WTC11 (cell line): ENCODE measurements at regions not wholly inside any gene's neighbourhood (a gene's known extent, or its start where the extent isn't known, plus 50 kb on each side); places are given as distances from the start of the nearest gene placed in this dataset.

ENCODE experiments used
- ETV6 ChIP-seq: sonication (generic); formaldehyde crosslinking; IDR thresholded peaks from 2 replicates; pipeline ENCODE4 v1.8.1; 2022; ENCODE audit warnings: mild to moderate bottlenecking, missing genetic modification reagents
- IRF2 ChIP-seq: sonication (generic); formaldehyde crosslinking; IDR thresholded peaks from 2 replicates; pipeline ENCODE4 v1.8.0; 2022; ENCODE audit warnings: low read depth, missing genetic modification reagents, borderline replicate concordance
- JUN ChIP-seq: sonication (generic); formaldehyde crosslinking; IDR thresholded peaks from 2 replicates; pipeline ENCODE4 v1.8.0; 2023; ENCODE audit warnings: mild to moderate bottlenecking, missing genetic modification reagents
- ZNF121 ChIP-seq: sonication (generic); formaldehyde crosslinking; IDR thresholded peaks from 2 replicates; pipeline ENCODE4 v1.8.0; 2023; ENCODE audit warnings: missing genetic modification reagents
- ZNF232 ChIP-seq: sonication (generic); formaldehyde crosslinking; IDR thresholded peaks from 2 replicates; pipeline ENCODE4 v1.8.0; 2022; ENCODE audit warnings: mild to moderate bottlenecking, missing genetic modification reagents
- TF ChIP-seq, protein P1 (sequence below): fragments of 200-600 bp; IDR thresholded peaks from 2 replicates; pipeline ENCODE4 v1.8.0; 2022; ENCODE audit warnings: antibody characterized with exemption
- TF ChIP-seq, protein P2 (sequence below): sonication (generic); formaldehyde crosslinking; IDR thresholded peaks from 2 replicates; pipeline ENCODE4 v1.8.1; 2022; ENCODE audit warnings: low read depth, mild to moderate bottlenecking, moderate library complexity, missing genetic modification reagents, borderline replicate concordance
- TF ChIP-seq, protein P3 (sequence below): sonication (generic); formaldehyde crosslinking; IDR thresholded peaks from 2 replicates; pipeline ENCODE4 v1.8.0; 2022; ENCODE audit warnings: mild to moderate bottlenecking, missing genetic modification reagents
- TF ChIP-seq, protein P4 (sequence below): sonication (generic); formaldehyde crosslinking; IDR thresholded peaks from 2 replicates; pipeline ENCODE4 v1.8.1; 2022; ENCODE audit warnings: mild to moderate bottlenecking, moderate library complexity, missing genetic modification reagents
- TF ChIP-seq, protein P5 (sequence below): sonication (generic); formaldehyde crosslinking; IDR thresholded peaks from 2 replicates; pipeline ENCODE4 v1.8.0; 2022; ENCODE audit warnings: mild to moderate bottlenecking, missing genetic modification reagents
- TF ChIP-seq, protein P6 (sequence below): sonication (generic); formaldehyde crosslinking; IDR thresholded peaks from 2 replicates; pipeline ENCODE4 v1.8.0; 2022; ENCODE audit warnings: missing genetic modification reagents

DNA sequence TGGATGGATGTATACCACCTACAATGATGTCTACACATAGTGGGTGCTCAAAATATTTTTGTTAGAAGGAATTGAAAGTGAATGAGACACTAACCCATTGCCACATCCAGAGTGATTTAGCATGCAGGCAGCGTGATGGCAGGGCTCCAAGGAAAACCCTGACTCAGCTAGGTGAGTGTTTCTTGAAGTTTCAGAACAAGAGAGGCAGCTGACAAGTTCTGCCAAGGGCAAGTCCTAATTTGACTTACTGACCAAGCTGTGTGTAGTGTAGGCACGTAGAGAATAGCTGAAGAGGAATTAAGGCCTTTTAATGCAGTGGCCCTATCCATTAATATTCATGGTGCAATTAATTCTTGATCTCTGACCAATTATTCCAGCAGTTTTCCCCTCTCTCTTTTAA lies 107.8 kb upstream of the ATP10B start:
- TF ChIP-seq ZNF121 (no peak), IRF2 (CRISPR knock-in tag) (no peak), ETV6 (CRISPR knock-in tag) (no peak), ZNF232 (CRISPR knock-in tag) (no peak), JUN (CRISPR knock-in tag) (no peak)
- TF ChIP-seq, protein P1, sequence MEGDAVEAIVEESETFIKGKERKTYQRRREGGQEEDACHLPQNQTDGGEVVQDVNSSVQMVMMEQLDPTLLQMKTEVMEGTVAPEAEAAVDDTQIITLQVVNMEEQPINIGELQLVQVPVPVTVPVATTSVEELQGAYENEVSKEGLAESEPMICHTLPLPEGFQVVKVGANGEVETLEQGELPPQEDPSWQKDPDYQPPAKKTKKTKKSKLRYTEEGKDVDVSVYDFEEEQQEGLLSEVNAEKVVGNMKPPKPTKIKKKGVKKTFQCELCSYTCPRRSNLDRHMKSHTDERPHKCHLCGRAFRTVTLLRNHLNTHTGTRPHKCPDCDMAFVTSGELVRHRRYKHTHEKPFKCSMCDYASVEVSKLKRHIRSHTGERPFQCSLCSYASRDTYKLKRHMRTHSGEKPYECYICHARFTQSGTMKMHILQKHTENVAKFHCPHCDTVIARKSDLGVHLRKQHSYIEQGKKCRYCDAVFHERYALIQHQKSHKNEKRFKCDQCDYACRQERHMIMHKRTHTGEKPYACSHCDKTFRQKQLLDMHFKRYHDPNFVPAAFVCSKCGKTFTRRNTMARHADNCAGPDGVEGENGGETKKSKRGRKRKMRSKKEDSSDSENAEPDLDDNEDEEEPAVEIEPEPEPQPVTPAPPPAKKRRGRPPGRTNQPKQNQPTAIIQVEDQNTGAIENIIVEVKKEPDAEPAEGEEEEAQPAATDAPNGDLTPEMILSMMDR, result no peak
- TF ChIP-seq, protein P2, sequence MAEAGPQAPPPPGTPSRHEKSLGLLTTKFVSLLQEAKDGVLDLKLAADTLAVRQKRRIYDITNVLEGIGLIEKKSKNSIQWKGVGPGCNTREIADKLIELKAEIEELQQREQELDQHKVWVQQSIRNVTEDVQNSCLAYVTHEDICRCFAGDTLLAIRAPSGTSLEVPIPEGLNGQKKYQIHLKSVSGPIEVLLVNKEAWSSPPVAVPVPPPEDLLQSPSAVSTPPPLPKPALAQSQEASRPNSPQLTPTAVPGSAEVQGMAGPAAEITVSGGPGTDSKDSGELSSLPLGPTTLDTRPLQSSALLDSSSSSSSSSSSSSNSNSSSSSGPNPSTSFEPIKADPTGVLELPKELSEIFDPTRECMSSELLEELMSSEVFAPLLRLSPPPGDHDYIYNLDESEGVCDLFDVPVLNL (CRISPR knock-in tag), result no peak
- TF ChIP-seq, protein P3, sequence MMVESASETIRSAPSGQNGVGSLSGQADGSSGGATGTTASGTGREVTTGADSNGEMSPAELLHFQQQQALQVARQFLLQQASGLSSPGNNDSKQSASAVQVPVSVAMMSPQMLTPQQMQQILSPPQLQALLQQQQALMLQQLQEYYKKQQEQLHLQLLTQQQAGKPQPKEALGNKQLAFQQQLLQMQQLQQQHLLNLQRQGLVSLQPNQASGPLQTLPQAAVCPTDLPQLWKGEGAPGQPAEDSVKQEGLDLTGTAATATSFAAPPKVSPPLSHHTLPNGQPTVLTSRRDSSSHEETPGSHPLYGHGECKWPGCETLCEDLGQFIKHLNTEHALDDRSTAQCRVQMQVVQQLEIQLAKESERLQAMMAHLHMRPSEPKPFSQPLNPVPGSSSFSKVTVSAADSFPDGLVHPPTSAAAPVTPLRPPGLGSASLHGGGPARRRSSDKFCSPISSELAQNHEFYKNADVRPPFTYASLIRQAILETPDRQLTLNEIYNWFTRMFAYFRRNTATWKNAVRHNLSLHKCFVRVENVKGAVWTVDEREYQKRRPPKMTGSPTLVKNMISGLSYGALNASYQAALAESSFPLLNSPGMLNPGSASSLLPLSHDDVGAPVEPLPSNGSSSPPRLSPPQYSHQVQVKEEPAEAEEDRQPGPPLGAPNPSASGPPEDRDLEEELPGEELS (CRISPR knock-in tag), result no peak
- TF ChIP-seq, protein P4, sequence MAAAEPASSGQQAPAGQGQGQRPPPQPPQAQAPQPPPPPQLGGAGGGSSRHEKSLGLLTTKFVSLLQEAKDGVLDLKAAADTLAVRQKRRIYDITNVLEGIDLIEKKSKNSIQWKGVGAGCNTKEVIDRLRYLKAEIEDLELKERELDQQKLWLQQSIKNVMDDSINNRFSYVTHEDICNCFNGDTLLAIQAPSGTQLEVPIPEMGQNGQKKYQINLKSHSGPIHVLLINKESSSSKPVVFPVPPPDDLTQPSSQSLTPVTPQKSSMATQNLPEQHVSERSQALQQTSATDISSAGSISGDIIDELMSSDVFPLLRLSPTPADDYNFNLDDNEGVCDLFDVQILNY, result no peak
- TF ChIP-seq, protein P5, sequence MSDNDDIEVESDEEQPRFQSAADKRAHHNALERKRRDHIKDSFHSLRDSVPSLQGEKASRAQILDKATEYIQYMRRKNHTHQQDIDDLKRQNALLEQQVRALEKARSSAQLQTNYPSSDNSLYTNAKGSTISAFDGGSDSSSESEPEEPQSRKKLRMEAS (CRISPR knock-in tag), result no peak
- TF ChIP-seq, protein P6, sequence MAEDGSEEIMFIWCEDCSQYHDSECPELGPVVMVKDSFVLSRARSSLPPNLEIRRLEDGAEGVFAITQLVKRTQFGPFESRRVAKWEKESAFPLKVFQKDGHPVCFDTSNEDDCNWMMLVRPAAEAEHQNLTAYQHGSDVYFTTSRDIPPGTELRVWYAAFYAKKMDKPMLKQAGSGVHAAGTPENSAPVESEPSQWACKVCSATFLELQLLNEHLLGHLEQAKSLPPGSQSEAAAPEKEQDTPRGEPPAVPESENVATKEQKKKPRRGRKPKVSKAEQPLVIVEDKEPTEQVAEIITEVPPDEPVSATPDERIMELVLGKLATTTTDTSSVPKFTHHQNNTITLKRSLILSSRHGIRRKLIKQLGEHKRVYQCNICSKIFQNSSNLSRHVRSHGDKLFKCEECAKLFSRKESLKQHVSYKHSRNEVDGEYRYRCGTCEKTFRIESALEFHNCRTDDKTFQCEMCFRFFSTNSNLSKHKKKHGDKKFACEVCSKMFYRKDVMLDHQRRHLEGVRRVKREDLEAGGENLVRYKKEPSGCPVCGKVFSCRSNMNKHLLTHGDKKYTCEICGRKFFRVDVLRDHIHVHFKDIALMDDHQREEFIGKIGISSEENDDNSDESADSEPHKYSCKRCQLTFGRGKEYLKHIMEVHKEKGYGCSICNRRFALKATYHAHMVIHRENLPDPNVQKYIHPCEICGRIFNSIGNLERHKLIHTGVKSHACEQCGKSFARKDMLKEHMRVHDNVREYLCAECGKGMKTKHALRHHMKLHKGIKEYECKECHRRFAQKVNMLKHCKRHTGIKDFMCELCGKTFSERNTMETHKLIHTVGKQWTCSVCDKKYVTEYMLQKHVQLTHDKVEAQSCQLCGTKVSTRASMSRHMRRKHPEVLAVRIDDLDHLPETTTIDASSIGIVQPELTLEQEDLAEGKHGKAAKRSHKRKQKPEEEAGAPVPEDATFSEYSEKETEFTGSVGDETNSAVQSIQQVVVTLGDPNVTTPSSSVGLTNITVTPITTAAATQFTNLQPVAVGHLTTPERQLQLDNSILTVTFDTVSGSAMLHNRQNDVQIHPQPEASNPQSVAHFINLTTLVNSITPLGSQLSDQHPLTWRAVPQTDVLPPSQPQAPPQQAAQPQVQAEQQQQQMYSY (CRISPR knock-in tag), result no peak
